DMS53 (cell line): ENCODE measurements at regions not wholly inside any gene's neighbourhood (a gene's known extent, or its start where the extent isn't known, plus 50 kb on each side); places are given as distances from the start of the nearest gene placed in this dataset.
"Not testable (repeated sequence)": the region's sequence is repeated elsewhere in the genome, so short reads cannot be mapped to it uniquely, and the experiment has no call there.

Source experiments
- DNase-seq: peaks from one replicate; lab custom pipeline; 2025; lab: John Stamatoyannopoulos, UW

DNA sequence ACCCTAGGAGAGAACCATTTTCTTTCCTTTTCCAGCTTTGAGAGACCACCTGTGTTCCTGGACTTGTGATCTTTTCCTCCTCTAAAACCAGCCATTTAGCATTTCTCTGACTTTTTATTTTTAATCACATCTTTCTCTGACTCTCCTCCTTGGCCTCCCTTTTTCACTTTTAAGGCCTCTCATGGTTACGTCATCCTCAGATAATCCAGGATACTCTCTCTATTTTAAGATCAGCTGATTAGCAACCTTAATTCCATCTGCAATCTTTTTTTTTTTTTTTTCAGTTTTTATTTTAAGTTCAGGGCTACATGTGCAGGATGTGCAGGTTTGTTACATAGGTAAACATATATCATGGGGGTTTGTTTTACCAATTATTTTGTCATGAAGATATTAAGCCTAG is 54.0 kb downstream of the RFPL4B start:
- DNase-seq = no peak

DNA sequence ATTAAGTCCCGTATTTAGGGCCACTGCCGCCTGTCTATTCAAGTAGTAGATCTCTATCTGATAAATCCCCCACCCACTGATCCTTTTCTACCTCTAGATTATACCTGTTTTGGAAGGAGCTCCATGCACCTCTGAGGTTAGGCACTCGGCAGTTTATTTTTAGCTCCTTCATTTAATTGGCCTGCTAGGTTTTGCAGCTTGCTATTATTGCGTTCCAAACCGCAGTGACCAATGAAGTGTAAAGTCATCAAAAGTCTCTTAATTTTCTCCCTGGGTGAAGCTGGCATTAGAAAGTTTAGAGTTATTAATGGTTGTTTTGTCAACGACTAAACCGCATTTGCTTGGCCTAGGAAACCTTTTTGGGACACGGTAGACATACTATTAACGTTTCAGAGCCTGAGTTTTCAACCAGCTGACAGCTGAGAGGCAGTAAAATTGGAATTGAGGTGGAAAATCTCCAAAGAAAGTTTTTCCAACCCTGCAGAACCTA is 60.0 kb downstream of the RFPL4B start:
- DNase-seq = no peak

DNA sequence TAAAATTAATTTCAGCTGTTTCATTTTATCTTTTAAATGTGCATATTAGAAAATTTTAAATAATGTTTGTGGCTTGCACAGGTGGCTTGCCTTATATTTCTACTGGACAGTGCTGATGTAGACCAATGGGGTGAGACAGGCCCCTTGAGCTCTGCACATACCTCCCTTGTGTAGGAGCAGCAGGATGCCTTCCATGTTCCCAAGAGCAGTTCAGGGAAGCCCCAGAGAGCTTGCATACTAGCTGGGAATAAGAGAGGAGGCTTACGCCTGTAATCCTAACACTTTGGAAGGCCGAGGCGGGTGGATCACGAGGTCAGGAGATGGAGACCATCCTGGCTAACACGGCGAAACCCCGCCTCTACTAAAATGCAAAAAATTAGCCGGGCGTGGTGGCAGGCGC is 61.4 kb downstream of the RFPL4B start:
- no peak for DNase-seq

DNA sequence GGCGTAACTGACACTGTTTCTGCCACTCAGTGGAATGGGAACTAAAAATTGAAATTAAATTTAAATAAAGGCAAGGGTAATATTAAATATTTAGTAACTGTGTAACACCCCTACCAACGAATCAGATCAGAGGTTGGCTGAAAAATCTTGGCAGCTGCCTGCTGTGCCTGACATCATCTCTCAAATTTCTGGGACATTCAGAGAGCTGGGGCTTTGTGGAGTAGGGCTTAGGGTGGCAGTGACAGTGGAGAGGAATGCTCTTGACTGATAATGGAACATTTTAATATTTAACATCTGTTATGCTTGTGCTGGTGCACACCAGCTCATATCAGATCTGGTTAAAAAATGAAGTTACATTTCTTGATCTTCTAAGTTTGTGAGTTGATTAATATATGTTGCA is 62.2 kb downstream of the RFPL4B start:
- no peak for DNase-seq

DNA sequence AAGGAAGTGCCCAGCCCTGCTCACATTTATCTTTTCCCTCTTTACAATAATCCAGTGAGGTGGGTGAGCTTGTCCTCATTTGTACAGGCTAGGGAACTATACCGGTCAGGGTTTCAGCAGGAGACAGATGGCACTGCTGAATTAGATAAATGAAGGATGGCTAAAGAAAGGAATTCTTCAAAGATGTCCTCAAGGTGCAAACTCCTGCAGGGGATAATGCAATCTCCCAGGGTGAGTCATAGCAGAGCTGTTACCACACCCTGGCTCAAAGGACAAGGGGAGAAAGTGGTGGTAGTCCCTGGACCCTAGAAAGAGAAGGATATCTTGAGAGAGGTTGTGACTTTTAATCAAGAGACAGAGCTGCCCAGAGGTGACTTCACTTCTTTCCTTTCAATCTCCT is 66.7 kb downstream of the RFPL4B start:
- DNase-seq = no peak

DNA sequence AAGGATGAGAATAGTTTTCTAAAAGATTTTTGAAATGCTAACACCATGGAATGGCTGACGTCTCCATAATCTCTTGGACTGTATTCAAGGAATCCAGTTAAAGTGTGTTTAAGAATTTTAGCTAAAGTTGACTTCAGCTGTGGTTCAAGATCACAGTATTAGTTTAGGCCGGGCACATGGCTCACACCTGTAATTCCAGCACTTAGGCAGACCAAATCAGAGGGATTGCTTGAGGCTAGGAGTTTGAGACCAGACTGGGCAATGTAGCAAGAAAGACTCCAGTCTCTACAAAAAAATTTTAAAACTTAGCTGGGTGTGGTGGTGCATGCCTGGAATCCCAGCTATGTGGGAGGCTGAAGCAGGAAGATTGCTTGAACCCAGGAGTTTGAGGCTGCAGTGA is 68.2 kb downstream of the RFPL4B start:
- DNase-seq = no peak

DNA sequence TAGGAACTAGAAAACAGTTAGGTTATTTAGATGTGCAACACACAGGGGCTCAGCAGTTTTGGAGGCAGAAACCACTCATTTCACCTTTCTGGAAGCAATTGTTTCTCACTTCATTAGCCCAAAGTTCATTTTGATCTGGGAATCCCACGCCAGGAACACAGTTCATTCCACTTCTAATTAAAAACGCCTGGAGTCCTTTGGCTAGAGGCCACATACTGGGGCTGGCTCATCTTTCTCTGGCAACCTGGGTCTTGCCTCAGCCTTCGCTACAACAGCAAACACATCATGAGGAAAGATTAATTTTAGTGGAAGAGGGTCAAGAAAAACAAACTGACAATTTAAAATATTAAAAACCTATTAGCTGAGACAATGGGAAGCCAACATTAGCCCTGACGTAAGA is 69.7 kb downstream of the RFPL4B start:
- no peak for DNase-seq

DNA sequence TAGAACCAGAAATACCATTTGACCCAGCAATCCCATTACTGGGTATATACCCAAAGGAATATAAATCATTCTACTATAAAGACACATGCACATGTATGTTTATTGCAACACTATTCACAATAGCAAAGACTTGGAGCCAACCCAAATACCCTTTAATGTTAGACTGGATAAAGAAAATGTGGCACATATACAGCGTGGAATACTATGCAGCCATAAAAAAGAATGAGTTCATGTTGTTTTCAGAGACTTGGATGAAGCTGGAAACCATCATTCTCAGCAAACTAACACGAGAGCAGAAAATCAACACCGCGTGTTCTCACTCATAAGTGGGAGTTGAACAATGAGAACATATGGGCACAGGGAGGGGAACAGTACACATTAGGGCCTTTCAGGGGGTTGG is 79.9 kb downstream of the RFPL4B start:
- not testable (repeated sequence) for DNase-seq

DNA sequence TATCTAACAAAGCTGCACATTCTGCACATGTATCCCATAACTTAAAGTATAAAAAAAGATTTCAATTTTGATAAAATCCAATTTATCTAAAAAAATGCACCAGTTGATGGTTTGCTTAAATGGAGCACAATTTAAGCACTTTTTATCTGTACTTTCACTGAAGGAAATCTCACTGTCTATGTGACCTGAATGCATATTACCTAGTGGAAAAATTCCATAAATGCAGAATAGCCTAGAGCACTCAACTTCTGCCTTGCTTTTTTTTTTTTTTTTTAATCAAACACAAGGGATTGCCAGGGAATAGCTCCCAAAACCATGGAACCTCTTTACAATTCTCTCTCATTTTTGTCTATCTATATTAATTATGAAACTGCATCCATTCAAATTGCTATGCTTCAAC is 80.4 kb downstream of the RFPL4B start:
- DNase-seq = no peak

DNA sequence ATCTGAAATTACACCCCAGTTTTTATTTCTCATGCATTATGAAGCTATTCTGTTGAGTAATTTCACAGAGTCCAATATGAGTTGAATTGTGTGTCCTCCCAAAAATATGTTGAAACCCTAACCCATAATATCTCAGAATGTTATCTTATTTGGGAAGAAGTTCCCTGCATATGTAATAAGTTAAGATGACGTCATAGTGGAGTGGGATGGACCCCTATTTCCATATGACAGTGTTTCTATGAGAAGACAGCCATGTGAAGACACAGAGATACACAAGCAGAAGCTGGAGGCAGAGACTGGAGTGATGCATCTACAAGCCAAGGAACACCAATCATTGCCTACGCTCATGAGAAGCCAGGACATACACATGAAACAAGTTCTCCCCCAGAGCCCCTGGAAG is 81.3 kb downstream of the RFPL4B start:
- DNase-seq = no peak

DNA sequence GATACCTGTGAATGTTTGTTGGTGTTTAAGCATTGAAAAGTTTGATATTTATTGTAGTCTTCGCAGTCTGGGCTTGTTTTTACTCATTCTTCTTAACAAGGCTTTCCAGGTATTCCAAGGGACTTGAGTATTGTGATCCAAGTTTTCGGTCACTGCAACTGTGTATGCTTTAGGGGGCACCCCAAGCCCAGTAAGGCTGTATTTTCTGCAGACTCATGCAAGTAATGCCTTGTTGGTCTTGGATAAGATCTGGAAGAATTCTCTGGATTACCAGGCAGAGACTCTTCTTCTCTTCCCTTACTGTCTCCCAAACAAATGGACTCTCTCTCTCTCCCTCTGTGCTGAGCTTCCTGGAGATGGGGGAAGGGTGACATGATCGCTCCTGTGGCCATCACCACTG is 82.1 kb downstream of the RFPL4B start:
- DNase-seq = peak; percentile 6

DNA sequence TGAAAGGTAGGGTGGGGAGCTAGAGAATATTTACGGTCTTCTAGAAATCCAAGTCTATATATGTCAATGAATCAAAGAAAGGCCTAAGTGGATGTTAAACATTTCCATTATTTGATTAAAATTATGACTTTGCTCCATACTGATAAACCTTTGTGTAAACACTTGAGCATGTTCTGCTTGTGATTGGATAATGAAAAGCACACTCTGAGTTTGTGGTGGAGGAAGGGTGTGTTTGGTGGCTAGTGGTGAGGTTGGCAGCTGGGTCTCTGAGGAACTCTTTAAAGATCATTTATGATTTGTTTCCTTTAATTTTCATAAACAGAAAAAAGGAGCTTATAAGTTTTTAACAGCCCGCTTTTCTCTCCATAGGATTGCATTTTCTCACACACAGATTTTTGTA is 84.7 kb downstream of the RFPL4B start:
- peak; percentile 27 for DNase-seq

DNA sequence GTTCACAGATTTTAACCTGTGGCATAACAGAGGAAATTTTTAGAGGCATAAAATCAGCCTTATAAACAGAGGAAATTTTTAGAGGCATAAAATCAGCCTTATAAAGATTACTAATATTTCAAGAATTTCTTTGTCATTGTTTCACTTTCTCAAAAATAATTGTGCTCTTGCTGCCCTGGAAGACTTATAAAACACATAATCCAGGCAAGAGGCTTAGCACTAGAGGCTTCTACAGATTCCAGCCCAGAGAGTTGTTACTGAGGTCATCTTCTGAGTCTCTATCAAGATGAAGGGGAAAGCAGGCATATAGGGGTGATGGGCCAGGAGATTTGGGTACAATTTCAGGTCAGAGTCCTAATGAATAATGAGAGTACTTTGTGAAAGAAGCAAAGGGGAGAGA is 85.7 kb downstream of the RFPL4B start:
- DNase-seq = no peak

DNA sequence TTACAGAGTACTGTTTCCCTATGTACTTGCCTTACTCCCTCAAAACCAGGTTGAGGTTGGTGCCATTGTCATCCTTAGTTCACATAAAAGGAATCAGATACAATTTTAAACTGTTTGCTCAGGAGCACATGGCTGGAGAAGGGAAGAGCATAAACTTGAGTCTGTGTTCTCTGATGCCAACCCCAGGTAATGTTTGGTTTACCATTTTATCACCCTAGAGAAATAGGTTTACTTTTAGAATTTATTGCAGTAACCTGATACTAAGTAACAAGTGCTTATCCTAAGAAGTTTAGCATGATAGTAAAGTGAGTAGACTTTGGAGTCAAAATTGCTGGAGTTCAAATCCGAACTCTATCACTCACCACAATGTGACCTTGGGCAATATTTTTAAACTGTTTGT is 86.3 kb downstream of the RFPL4B start:
- peak; percentile 3 for DNase-seq

DNA sequence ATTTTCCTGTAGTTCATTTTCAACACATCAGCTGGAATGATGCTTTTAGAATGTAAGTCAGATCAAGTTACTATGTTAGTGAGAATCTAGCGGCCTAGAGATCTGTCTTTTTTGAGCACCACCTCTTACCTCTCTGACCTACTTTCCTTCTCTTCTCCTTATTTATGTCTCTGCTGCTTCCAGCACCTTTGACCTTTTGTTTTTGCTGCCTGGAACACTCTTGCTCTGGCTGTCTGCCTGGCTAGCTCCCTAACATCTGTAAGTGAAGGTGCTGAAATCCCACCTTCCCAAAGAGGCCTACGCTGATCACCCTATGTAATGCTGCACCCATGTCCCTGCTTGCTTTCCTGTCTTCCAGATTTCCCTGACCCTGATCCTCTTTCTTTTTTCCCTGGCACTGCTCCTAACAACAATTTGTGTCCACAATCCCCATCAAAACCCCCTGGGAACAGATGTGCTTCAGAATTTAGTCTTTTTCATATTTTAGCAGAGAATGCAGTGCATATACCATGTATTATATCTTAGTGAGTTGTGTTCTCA is 87.8 kb downstream of the RFPL4B start:
- no peak for DNase-seq

DNA sequence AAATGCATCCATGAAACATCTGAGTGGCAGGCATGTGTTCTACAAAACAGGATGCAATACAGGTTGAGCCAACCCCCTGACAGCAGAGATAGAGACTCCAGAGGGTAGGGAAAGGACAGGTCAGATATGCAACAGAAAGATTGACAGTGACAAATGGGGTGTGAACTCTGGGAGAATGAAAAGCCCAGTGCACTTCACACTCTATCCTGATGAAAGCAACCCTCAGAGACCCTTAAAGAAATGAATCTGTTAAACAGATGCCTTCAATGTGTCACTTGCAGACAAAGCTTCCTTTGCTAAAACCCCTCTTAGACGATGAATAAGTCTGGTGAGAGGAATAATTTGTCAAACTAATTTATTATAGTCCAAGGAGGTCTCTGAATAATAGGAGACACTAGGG is 89.9 kb downstream of the RFPL4B start:
- no peak for DNase-seq

DNA sequence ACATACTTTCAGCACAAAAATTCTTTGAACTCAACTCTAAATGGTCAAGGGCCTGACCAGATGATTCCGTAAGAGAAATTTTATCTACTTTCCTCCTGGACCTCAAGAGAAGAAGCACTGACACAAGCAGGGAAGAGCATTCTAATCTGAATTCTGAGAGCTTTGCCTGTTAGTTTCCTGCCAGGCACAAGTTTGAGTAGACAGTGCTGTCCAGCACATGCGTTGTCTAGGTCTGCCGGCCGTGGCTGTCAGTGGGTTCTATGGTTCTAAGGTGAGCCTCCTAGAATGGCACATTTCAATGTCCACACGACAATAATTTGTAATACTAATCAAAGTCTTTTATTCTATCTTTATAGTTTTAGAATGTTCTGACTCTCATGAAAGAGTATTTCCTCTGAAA is 91.9 kb downstream of the RFPL4B start:
- peak; percentile 15 for DNase-seq

DNA sequence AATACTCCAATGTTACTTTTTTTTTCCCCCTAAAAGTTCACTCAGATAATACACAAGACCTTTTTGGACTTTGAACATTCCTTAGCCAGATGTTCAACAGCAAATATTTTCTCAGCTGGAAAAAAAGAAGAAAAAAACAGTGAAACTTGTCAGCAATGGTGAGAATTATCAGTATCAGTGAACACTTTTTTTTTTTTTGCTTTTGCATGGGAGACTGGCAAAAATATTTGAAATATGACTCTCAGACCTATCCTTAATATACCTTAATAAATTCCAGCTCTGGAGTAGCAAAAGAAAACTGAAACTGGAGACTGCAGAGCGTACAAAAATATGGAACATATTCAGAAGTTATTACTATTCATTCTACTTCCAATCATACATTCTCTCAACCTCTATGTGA is 92.3 kb downstream of the RFPL4B start:
- DNase-seq = no peak

DNA sequence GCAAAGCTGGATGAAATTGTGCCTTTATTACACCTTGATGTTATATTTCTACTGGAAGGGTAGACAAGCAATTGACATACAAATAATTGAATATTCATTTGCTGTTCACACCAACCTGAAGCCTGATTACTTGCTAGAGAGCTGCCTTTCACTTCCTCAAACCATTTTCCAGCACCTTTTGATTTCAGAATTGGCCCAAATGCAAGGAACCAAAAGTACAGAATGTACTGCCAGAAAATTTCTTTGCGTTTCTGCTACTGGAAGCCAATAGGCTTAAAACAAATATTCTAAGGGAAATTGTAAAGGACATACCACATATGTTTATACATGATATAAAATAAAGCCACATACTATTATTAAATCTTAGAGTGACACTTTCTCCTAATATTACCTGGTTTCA is 94.5 kb downstream of the RFPL4B start:
- no peak for DNase-seq

DNA sequence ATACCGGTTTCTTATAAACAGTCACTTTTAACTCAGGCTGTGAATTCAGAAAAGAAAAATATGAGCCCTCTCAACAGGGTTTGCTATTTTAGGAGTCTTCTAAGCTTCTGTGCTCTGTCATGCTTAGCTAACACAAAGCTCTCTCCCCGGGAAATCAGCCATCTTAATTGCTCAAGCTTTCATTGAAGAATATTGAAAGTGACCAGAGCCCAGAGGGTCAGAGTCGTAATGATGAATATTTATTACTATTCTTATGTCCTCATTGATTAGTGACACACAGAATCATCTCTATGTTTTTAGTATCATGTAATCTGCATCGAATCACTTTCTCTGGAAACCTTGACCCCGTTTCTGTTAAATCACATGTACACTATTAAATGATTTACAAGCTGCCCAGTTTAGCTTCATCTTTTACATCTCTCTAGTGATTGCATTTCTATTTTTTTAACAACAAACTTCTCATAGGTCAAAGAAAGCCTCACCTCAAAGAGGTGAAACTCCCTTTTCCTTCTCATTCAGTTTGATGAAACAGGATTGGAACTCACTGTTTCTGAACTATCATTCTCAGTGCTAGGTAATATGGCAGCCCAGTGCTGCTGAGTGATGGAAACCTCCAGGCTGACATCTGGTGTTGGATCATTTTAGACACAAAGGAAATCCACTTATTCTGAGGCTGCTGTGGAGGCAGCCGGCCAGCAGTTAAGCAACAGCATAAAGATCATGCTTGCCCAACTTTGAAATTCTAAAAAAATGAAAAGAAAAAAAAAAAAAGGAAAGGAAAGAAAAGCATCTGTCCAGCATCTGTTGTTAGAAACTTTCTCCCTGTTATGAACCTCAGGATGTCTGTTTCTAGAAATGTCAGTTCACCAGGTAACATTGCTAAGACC is 96.3 kb downstream of the RFPL4B start:
- DNase-seq = no peak

DNA sequence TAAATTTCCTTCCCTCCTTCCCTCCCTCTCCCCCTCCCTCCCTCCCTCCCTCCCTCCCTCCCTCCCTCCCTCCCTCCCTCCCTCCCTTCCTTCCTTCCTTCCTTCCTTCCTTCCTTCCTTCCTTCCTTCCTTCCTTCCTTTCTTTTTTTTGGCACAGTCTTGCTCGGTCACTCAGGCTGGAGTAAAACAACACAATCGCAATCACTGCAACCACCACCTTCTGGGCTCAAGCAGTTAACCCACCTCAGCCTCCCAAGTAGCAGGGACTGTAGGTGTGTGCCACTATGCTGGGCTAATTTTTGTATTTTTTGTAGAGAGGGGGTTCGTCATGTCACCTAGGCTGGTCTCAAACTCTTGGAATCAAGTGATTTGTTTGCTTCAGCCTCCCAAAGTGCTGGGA is 101.7 kb downstream of the RFPL4B start:
- DNase-seq = not testable (repeated sequence)

DNA sequence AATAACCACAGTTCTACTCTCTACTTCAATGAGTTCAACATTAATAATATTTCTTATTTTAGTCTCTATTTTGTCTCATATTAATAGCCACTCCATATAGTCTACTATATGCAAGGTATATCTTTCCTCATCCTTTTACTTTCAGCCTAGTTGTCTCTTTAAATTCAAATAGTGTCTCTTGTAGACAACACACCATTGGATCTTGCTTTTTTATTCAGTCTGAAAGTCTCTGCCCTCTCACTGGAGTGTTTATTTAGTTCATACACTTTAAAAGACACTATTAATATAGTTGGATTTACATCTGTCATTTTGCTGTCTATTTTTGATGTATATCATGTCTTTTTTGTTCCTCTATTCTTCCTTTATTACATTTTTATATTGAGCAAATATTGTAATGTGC is 103.5 kb downstream of the RFPL4B start:
- DNase-seq = no peak

DNA sequence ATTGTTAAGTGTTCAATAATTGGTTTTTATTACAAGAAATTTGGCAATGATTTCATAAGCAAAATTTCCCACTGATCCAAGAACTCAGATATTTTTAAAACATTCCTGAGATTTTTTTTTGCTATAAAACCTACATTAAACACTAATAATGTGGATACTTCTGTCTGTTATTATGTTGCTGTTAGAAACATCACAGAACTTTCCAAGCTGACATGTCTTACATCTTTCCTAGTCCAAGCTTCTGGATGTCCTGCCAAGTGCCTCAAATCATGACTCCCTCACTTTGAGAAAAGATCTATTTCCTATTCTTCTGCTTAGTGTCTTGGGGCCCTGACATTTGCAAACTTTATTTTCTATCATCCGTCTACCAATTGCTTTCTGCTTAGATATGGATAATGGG is 110.8 kb downstream of the RFPL4B start:
- no peak for DNase-seq

DNA sequence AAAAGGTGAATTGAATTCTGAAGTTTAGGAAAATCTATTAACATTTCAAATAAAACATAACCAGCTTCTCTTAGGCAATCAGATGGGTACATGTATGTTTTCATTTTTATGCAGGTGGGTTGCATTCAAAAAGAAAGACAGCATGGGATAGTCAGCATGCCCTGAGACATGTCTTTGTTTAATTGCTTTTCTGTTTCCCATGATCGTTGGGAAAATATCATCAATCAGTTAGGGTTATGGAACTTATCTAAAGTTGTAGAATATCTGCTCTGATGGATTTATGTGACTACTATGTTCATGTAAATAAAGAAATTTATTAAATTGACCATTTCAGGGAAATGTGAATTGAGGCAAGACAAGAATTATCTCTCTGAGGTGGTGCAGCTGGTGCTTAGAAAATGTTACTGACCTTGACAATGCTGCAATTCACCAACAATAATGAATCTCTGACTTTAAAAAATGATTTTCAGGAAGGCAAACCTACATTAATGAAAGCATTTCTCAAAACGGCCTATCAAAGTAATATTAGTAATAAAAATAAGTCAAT is 112.7 kb downstream of the RFPL4B start:
- no peak for DNase-seq
